HTR-8/SVneo (cell line): ENCODE measurements at regions not wholly inside any gene's neighbourhood (a gene's known extent, or its start where the extent isn't known, plus 50 kb on each side); places are given as distances from the start of the nearest gene placed in this dataset.
A peak's percentile ranks its signal among the peaks of the same experiment; 100 is the strongest.
"Not testable (repeated sequence)": the region's sequence is repeated elsewhere in the genome, so short reads cannot be mapped to it uniquely, and the experiment has no call there.

ENCODE experiments used
- DNase-seq: peaks from one replicate; pipeline ENCODE4 v3.0.0; 2011; ENCODE audit warnings: low spot score, mixed read lengths; ENCODE audit not compliant: insufficient read length
- FAIRE-seq: peaks from 2 replicates; lab custom pipeline; 2011; peaks lifted over from hg19 to GRCh38; lab: Jason Lieb, UNC

- DNase-seq (no peak), FAIRE-seq (no peak)
Observed at GRCh38 chr4:151518359-151518758, 109.4 kb downstream of the FHIP1A start.

GRCh38 chr4:151519728-151520415 lies 110.9 kb downstream of the FHIP1A start:
- DNase-seq (no peak), FAIRE-seq (no peak)

GRCh38 chr4:151522866-151523519 lies 114.0 kb downstream of the FHIP1A start:
- FAIRE-seq: no peak

GRCh38 chr4:151524610-151525009 lies 115.6 kb downstream of the FHIP1A start:
- no peak for FAIRE-seq
- DNase-seq: no peak

More at GRCh38 chr4:151522866-151523519, 114.0 kb downstream of the FHIP1A start:
- DNase-seq: no peak

- DNase-seq, FAIRE-seq: not testable (repeated sequence)
Observed at GRCh38 chr4:151526489-151526888, 117.5 kb downstream of the FHIP1A start.

- no peak for DNase-seq
- no peak for FAIRE-seq
Observed at GRCh38 chr4:151527699-151528098, 118.7 kb downstream of the FHIP1A start.

GRCh38 chr4:151529187-151529586 lies 120.2 kb downstream of the FHIP1A start:
- DNase-seq (no peak), FAIRE-seq (no peak)

- no peak for DNase-seq
Observed at GRCh38 chr4:151530230-151530629, 121.3 kb downstream of the FHIP1A start.

GRCh38 chr4:151530783-151531182 lies 121.8 kb downstream of the FHIP1A start:
- FAIRE-seq: no peak
- DNase-seq: peak; percentile 13

More at GRCh38 chr4:151530230-151530629, 121.3 kb downstream of the FHIP1A start:
- FAIRE-seq: no peak

- no peak for DNase-seq
- FAIRE-seq: no peak
Observed at GRCh38 chr4:151532001-151532708, 123.2 kb downstream of the FHIP1A start.

- FAIRE-seq: no peak
Observed at GRCh38 chr4:151534195-151534594, 125.2 kb downstream of the FHIP1A start.

GRCh38 chr4:151535366-151535765 lies 126.4 kb downstream of the FHIP1A start:
- FAIRE-seq (no peak), DNase-seq (no peak)

More at GRCh38 chr4:151534195-151534594, 125.2 kb downstream of the FHIP1A start:
- no peak for DNase-seq

- DNase-seq (no peak), FAIRE-seq (no peak)
Observed at GRCh38 chr4:151537687-151538086, 128.7 kb downstream of the FHIP1A start.

- no peak for FAIRE-seq
Observed at GRCh38 chr4:151538963-151539362, 130.0 kb downstream of the FHIP1A start.

GRCh38 chr4:151540728-151541388 lies 131.9 kb downstream of the FHIP1A start:
- FAIRE-seq: peak; percentile 83
- DNase-seq: peak; percentile 72

More at GRCh38 chr4:151538963-151539362, 130.0 kb downstream of the FHIP1A start:
- no peak for DNase-seq

- DNase-seq: peak; percentile 48
- FAIRE-seq: no peak
Observed at GRCh38 chr4:151541389-151542071, 132.6 kb downstream of the FHIP1A start.

GRCh38 chr4:151548708-151549107 lies 139.7 kb downstream of the FHIP1A start:
- FAIRE-seq (no peak), DNase-seq (no peak)

GRCh38 chr4:151549378-151549777 lies 140.4 kb downstream of the FHIP1A start:
- FAIRE-seq, DNase-seq: not testable (repeated sequence)

- FAIRE-seq (no peak), DNase-seq (no peak)
Observed at GRCh38 chr4:151553874-151554273, 144.9 kb downstream of the FHIP1A start.
